Upper lobe of left lung (tissue), 6 donors: ENCODE measurements at regions not wholly inside any gene's neighbourhood (a gene's known extent, or its start where the extent isn't known, plus 50 kb on each side); places are given as distances from the start of the nearest gene placed in this dataset.

ENCODE experiments used
- ATAC-seq, 2 donors: fragments of 200-7000 bp; cut with Tn5 transposase; one replicate each; pipeline ENCODE4 v1.9.1; 2022; ENCODE audit warnings: mild to moderate bottlenecking in 2 of 2, moderate library complexity in 2 of 2; ENCODE audit not compliant: low FRiP score in 2 of 2
- DNase-seq, 2 donors: peaks; one replicate each; pipeline ENCODE4 v3.0.0-alpha.2; 2019 to 2020
- H3K27ac ChIP-seq, 4 donors: fragments of 200-600 bp; sonication (generic); one replicate each; pipeline ENCODE4 v1.5.1; 2016 to 2019
- H3K27me3 ChIP-seq, 4 donors: fragments of 200-600 bp; sonication (generic); one replicate each; pipeline ENCODE4 v1.5.1; 2017 to 2019
- H3K36me3 ChIP-seq, 4 donors: fragments of 200-600 bp; sonication (generic); one replicate each; pipeline ENCODE4 v1.5.1; 2016 to 2019
- H3K4me1 ChIP-seq, 4 donors: fragments of 200-600 bp; sonication (generic); one replicate each; pipeline ENCODE4 v1.5.1; 2018 to 2019
- H3K4me3 ChIP-seq, 4 donors: fragments of 200-600 bp; sonication (generic); one replicate each; pipeline ENCODE4 v1.5.1; 2017 to 2019; ENCODE audit warnings: mild to moderate bottlenecking in 2 of 4, moderate library complexity in 1 of 4
- H3K9me3 ChIP-seq, 4 donors: fragments of 200-600 bp; sonication (generic); one replicate each; pipeline ENCODE4 v1.5.1; 2018 to 2019
- EP300 ChIP-seq, 4 donors: sonication (generic); formaldehyde crosslinking; IDR thresholded peaks; one replicate each; pipeline ENCODE4 v1.5.1; 2017; ENCODE audit warnings: antibody characterized with exemption in 4 of 4, control low read depth in 2 of 4
- POLR2A ChIP-seq, 4 donors: fragments of 450-650 bp; IDR thresholded peaks; one replicate each; pipeline ENCODE4 v1.5.1; 2016 to 2017; ENCODE audit warnings: antibody characterized with exemption in 4 of 4, mild to moderate bottlenecking in 2 of 4
- POLR2AphosphoS5 ChIP-seq, 2 donors: sonication (generic); formaldehyde crosslinking; IDR thresholded peaks; one replicate each; pipeline ENCODE4 v1.5.1; 2017; ENCODE audit warnings: antibody characterized with exemption in 2 of 2
- WGBS, 2 donors: methylation state at CpG; one replicate each; pipeline ENCODE4 v1.1.5; 2017 to 2018; 5-methylcytosine and 5-hydroxymethylcytosine counted together
- TF ChIP-seq, protein P1 (sequence below), 6 experiments: fragments of 450-650 bp in 4 of 6; fragments of 200-600 bp in 2 of 6; sonication (generic) in 2 of 6; IDR thresholded peaks; one replicate each; pipeline ENCODE4 v1.5.1; 2016 to 2019; ENCODE audit warnings: antibody characterized with exemption in 6 of 6
- donor health status: DM: no; HTN: no; CAD: no; lungs with moderate emphysema.
- donor health status: DM: no; HTN: yes; CAD: no; lungs with severe emphysema.

DNA sequence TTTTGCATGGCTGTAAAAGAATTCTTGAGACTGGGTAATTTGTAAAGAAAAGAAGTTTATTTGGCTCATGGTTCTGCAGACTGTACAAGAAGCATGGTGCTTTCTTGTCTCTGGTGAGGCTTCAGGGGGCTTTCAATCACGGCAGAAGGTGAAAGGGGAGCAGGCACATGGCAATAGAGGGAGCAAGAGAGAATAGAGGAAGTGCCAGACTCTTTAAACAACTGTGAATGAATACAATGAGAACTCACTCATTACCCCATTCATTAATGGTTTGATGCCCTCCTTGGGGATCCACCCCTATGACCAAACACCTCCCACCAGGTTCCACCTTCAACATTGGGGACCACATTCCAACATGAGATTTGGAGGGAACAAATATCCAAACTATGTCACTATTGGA, 463.5 kb downstream of the MTX2 start:
- no peak for DNase-seq
- H3K9me3 ChIP-seq: no peaks in the 10 kb centered on the region
- ATAC-seq: no peak
- TF ChIP-seq POLR2A (IDR thresholded peaks at IDR 0.05) (no peak), EP300 (IDR thresholded peaks at IDR 0.05) (no peak), POLR2AphosphoS5 (IDR thresholded peaks at IDR 0.05) (no peak)
- TF ChIP-seq, protein P1, sequence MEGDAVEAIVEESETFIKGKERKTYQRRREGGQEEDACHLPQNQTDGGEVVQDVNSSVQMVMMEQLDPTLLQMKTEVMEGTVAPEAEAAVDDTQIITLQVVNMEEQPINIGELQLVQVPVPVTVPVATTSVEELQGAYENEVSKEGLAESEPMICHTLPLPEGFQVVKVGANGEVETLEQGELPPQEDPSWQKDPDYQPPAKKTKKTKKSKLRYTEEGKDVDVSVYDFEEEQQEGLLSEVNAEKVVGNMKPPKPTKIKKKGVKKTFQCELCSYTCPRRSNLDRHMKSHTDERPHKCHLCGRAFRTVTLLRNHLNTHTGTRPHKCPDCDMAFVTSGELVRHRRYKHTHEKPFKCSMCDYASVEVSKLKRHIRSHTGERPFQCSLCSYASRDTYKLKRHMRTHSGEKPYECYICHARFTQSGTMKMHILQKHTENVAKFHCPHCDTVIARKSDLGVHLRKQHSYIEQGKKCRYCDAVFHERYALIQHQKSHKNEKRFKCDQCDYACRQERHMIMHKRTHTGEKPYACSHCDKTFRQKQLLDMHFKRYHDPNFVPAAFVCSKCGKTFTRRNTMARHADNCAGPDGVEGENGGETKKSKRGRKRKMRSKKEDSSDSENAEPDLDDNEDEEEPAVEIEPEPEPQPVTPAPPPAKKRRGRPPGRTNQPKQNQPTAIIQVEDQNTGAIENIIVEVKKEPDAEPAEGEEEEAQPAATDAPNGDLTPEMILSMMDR (IDR thresholded peaks at IDR 0.05): no peak
- H3K27ac ChIP-seq: no peak overlapping the region
- 57 to 79% methylated on average over 1 of the region's 1 CpG for WGBS, 2 donors
- peaks cover 0 to 3% (median 0%) of the 10 kb centered on the region in 4 donors for H3K4me1 ChIP-seq
- no peaks in the 10 kb centered on the region for H3K36me3 ChIP-seq
- H3K4me3 ChIP-seq: no peak overlapping the region
- no peaks in the 10 kb centered on the region for H3K27me3 ChIP-seq

DNA sequence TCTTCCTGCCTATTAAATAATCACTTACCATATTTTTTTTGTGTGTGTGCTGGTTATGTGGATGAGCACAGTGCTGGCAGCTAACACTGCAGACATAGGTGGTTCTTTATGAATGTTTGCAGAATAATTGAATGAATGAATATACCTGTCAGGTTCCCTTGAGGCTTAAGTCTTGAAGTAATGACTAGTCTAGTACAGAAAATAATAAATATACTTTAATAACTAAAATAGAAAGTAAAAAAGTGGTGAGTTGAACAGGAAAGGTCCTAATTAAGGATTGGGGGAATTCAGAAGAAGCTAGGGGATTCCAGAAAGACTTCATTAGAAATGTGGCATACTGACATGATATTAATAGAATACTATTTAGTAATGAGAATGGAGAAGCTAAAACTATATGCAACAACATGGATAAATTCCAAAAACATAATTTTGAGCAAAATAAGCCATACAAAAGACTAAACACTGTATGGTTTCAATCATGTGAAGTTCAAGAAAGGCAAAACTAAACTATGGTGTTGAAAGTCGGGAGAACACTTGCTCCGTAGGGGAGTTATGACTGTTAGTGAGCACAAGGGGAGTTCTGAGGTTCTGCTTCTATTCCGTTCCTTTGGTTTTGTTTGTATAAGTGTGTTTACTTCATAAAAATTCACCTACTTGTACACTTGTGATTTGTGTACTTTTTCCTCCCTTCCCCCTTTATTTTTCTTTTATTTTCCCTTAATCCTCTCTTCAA, 464.6 kb downstream of the MTX2 start:
- Histone ChIP-seq H3K9me3 (no peaks in the 10 kb centered on the region), H3K27ac (no peak overlapping the region), H3K27me3 (no peaks in the 10 kb centered on the region), H3K4me3 (no peak overlapping the region), H3K4me1 (peaks cover 0 to 3% (median 0%) of the 10 kb centered on the region in 4 donors), H3K36me3 (no peaks in the 10 kb centered on the region)
- TF ChIP-seq POLR2A (IDR thresholded peaks at IDR 0.05) (no peak), POLR2AphosphoS5 (IDR thresholded peaks at IDR 0.05) (no peak), EP300 (IDR thresholded peaks at IDR 0.05) (no peak)
- TF ChIP-seq, protein P1 (IDR thresholded peaks at IDR 0.05): no peak
- no peak for DNase-seq
- WGBS, 2 donors: 84 to 87% methylated on average over 3 of the region's 3 CpGs
- no peak for ATAC-seq

DNA sequence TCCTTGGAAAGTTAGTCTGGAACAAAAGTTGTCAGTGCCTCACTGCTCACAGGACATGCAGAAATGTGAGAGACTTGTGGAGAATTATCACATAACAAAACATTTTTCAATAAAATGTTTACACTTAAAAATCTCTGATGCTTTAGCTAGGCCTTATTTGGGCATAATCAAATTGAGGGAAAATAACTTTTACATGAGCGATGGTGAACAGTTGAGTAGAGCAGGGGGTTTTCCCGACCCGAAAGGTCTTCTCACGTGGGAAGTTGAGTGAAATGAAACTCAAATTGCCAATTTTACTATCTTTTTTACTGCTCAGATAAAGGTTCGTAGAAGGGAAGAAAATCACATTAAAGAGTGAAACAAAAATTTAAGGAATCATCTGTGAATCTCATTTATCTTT, 465.6 kb downstream of the MTX2 start:
- Histone ChIP-seq H3K36me3 (no peaks in the 10 kb centered on the region), H3K4me1 (peaks cover 0 to 3% (median 0%) of the 10 kb centered on the region in 4 donors), H3K9me3 (no peaks in the 10 kb centered on the region), H3K27me3 (no peaks in the 10 kb centered on the region), H3K27ac (no peak overlapping the region), H3K4me3 (no peak overlapping the region)
- ATAC-seq (no peak), DNase-seq (no peak)
- TF ChIP-seq POLR2AphosphoS5 (IDR thresholded peaks at IDR 0.05) (no peak), EP300 (IDR thresholded peaks at IDR 0.05) (no peak), POLR2A (IDR thresholded peaks at IDR 0.05) (no peak)
- TF ChIP-seq, protein P1 (IDR thresholded peaks at IDR 0.05): no peak
- WGBS, 2 donors: 89 to 94% methylated on average over 5 of the region's 5 CpGs

DNA sequence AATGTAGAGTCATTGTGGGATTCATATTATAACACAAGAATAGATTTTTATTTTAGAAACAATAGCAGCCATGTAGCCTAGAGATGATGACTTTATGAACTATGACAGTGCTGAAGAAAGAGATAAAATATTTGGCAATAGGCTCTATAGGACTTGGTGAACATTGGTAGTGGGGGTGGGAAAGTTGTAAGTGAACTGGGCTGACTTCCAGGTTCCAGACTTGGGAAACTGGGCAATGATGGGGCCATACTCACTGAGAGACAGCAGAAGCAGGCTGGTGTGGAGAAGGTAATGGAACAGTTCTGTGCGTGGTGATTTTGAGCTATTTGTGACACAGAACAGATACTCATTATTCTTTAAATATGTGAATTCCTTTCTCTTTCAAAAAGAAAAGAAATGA, 470.3 kb upstream of the HNRNPA3 start:
- Histone ChIP-seq H3K4me3 (no peak overlapping the region), H3K27ac (no peak overlapping the region), H3K36me3 (no peaks in the 10 kb centered on the region), H3K4me1 (no peaks in the 10 kb centered on the region), H3K9me3 (no peaks in the 10 kb centered on the region), H3K27me3 (no peaks in the 10 kb centered on the region)
- TF ChIP-seq EP300 (IDR thresholded peaks at IDR 0.05): no peak
- no peak for TF ChIP-seq POLR2A (IDR thresholded peaks at IDR 0.05)
- TF ChIP-seq POLR2AphosphoS5 (IDR thresholded peaks at IDR 0.05): no peak
- TF ChIP-seq, protein P1 (IDR thresholded peaks at IDR 0.05): no peak
- whole genome bisulfite sequencing, 2 donors: 81 to 93% methylated on average over 1 of the region's 1 CpG
- DNase-seq (no peak), ATAC-seq (no peak)

DNA sequence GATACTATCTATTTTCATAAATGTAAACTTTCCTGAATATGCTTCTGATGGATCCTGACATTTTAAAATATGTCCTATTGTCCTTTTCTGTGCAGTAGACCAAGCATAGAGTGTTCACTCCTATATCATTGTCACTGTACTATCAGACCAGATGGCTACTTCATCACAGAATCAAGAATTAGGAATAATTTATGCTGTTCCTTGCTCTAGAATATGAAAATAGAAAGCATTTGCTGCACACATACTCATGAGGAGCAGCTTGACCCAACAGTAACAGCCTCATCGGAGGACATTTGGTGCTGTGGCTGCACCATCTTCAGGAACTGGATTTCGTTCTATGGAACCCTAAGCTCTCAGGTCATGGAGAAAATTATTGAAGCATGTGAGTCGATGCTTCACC, 468.9 kb upstream of the HNRNPA3 start:
- no peak overlapping the region for H3K27ac ChIP-seq
- H3K4me1 ChIP-seq: no peaks in the 10 kb centered on the region
- no peaks in the 10 kb centered on the region for H3K27me3 ChIP-seq
- DNase-seq (no peak), ATAC-seq (no peak)
- 85 to 86% methylated on average over 3 of the region's 3 CpGs for WGBS, 2 donors
- no peaks in the 10 kb centered on the region for H3K9me3 ChIP-seq
- TF ChIP-seq, protein P1 (IDR thresholded peaks at IDR 0.05): no peak
- TF ChIP-seq POLR2AphosphoS5 (IDR thresholded peaks at IDR 0.05) (no peak), POLR2A (IDR thresholded peaks at IDR 0.05) (no peak), EP300 (IDR thresholded peaks at IDR 0.05) (no peak)
- H3K4me3 ChIP-seq: no peak overlapping the region
- H3K36me3 ChIP-seq: no peaks in the 10 kb centered on the region
